Tongue (tissue), 1 donor: ENCODE measurements at regions not wholly inside any gene's neighbourhood (a gene's known extent, or its start where the extent isn't known, plus 50 kb on each side); places are given as distances from the start of the nearest gene placed in this dataset.
A peak's percentile ranks its signal among the peaks of the same experiment; 100 is the strongest.
"Not testable (repeated sequence)": the region's sequence is repeated elsewhere in the genome, so short reads cannot be mapped to it uniquely, and the experiment has no call there.

Experiments used
- DNase-seq: peaks from one replicate; pipeline ENCODE4 v3.0.0-alpha.2; 2015

- no peak for DNase-seq
Observed at GRCh38 chr13:80928241-80928640, 587.3 kb upstream of the SPRY2 start.

GRCh38 chr13:80926024-80926423, 585.1 kb upstream of the SPRY2 start:
- not testable (repeated sequence) for DNase-seq

- DNase-seq = no peak
Observed at GRCh38 chr13:80924596-80924995, 583.7 kb upstream of the SPRY2 start.

GRCh38 chr13:80923907-80924306, 583.0 kb upstream of the SPRY2 start:
- peak; percentile 15 for DNase-seq

DNA sequence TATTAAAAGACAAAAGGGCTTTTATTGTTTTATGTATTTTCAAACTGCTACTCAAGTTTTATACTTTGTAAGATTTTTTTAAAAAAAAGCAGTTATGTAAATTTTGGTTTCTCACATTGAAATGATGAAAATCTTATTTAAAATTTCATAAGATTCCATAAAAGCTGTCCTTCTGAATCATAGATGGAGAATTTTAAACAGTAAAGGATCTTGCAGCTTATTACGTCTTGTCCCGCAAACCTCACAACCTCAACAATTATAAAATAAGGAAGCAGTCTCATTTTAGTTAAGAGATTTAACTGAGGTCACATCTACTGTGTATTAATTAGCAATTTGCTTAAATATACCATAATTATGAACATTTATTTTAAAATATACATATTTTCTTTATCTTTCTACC, 581.0 kb upstream of the SPRY2 start:
- DNase-seq = no peak

- peak; percentile 25 for DNase-seq
Observed at GRCh38 chr13:80921541-80921940, 580.6 kb upstream of the SPRY2 start.

GRCh38 chr13:80906860-80907259, 565.9 kb upstream of the SPRY2 start:
- no peak for DNase-seq

DNA sequence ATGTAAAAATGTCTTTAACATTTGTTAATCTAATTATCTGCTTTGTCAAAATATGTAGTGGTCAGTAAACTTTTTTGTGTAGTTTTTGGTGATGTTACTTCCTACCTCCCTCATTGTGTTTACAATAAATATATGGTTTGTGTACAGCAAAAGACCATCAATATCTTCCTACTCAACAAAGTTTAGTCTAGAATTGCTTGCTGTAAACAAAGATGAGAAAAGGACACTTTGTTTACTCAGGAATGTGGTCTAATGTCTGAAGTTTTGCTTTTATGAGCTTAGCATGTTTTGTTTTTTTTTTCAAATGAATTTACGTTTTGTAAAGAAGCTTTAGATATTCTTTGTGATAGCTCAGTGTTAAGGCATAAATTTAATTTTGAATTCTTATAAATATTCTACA, 563.5 kb upstream of the SPRY2 start:
- DNase-seq = no peak

DNA sequence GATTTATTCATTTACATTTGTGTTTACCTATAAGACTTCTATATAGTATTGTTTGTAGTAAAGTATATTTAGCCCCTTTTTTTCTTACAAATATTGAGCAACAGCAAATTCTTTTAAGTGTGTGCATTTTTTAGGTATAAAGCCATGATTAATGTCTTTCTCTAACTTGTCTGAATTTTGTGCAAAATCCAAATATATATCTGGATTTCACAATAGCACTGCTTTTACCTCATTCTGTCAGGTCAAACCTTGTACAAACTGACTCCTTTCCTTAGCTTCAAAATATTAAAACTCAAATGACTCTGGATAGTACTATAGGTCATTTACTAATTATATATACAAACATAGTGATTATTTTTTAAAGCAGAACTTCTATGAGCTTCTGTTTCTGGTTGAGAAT, 563.0 kb upstream of the SPRY2 start:
- no peak for DNase-seq

DNA sequence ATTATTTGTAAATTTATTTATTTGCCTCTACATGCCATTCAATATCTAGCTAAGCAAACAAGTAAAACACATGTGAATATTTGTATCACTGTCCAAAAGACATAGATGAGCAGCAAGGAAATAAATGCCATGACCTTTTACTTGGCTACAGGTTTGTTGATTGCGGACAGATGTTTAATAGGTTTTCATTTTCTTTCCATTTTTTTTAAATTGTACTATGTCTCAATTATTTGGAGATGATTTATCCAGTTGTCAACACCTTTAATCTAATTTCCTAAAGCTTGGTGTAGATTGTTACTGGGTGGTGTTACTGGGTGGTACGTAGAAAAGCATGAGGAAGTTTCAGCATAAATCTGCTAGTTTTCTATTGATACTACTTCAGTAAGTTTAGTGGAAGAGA, 560.6 kb upstream of the SPRY2 start:
- DNase-seq = peak; percentile 60

DNA sequence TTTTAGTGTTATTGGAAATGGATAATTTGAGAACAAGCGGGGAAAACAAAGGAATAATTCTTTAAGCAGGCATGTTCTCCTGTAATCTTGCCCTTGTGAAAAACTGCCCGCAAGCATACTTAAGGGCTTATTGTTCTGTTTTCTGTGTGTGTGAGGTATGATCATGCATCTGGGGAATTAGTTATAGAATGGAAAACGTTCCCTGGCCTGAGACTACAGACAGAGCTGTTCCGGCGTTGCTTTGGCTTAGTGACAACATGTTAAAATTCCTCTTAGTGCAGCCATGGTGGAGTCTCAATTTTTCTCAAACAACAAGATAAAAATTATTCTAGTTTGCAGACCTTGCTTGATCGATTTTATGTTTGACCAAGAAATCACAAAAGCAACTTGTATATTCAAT, 560.2 kb upstream of the SPRY2 start:
- peak; percentile 87 for DNase-seq

GRCh38 chr13:80900561-80900960, 559.6 kb upstream of the SPRY2 start:
- DNase-seq = peak; percentile 47

DNA sequence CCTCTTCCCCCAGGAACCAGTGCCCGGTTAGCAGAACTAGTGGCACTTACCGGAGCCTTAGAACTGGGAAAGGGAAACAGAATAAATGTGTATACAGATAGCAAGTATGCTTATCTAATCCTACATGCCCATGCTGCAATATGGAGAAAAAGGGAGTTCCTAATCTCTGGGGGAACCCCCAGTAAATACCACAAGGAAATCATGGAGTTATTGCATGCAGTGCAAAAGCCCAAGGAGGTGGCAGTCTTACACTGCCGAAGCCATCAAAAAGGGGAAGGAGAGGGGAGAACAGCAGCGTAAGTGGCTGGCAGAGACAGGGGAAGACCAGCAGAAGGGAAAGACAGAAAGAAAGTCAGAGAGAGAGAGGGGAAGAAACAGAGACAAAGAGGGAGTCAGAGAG, 556.7 kb upstream of the SPRY2 start:
- not testable (repeated sequence) for DNase-seq

GRCh38 chr13:80894917-80895316, 554.0 kb upstream of the SPRY2 start:
- no peak for DNase-seq

DNA sequence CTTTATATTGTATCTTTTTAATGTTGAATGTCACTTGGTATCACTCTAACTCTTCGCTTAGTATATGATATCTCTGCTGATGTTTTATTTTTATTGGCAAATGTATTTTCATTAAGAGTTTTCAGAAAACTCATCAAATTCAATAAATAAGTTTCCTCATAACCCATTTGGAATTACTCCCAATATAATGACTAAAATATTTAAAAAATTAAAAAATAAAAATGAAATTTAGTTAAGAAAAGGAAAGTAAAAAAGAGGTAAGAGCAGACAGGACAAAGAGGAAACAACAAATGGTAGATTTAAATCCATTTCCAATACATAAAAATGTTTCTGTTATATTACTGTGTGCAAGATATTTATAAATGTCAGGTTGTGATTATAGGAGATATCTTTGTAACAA, 548.9 kb upstream of the SPRY2 start:
- DNase-seq = no peak

DNA sequence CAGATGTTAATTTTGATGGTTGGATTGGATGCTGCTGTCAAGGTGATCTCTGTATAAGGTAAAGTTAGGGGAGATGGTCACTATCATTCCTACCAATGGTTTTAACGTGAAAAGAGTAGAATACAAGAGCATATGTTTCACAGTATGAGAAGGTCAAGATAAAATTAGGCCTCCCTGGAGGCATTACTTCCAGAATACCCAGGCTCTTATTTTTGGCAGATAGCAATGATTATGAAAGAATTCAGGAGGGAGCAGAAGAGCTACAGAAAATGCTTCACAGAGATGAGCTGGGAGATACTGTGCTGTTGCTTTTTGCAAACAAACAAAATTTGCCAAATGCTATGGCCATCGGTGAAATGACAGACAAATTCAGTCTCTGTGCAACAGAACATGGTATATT, 547.5 kb upstream of the SPRY2 start:
- DNase-seq = no peak

- peak; percentile 35 for DNase-seq
Observed at GRCh38 chr13:80884056-80884785, 543.3 kb upstream of the SPRY2 start.

- no peak for DNase-seq
Observed at GRCh38 chr13:80883545-80883944, 542.6 kb upstream of the SPRY2 start.

- no peak for DNase-seq
Observed at GRCh38 chr13:80881942-80882445, 541.1 kb upstream of the SPRY2 start.

DNA sequence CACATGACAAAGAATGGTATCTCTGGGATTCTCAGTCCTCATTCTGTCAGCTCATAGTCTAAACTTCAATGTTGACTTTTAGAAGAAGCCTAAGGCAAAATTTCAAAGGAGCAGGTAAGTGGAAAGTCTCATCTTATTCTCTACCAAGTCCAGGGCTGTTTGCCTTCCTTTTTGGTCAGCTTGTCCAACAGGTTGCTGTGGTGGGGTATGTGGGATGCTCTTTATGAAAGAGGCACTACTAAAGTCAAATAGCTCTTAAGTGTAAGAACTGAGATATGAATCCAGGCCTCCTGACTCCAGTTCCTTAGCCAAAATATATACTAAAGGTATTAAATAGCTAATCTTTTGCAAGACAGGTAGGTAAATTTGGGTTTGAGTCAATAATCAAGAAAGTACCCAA, 540.6 kb upstream of the SPRY2 start:
- no peak for DNase-seq

- DNase-seq = no peak
Observed at GRCh38 chr13:80881034-80881433, 540.1 kb upstream of the SPRY2 start.

DNA sequence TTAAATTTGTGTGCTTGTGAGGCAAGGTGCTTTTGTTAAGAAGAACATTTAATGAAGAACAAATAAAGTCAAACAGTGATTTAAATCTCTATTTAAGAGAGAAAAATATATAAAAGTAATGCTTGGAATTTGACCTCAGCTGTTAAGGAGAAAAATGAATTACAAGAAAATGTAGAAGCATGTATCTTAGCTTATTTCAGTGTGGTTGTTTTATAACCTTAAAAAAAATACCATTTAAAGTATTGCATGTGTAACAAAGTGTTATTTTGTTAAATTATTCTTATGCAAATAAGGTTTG, 537.0 kb upstream of the SPRY2 start:
- no peak for DNase-seq

GRCh38 chr13:80877209-80877943, 536.5 kb upstream of the SPRY2 start:
- DNase-seq = peak; percentile 56

DNA sequence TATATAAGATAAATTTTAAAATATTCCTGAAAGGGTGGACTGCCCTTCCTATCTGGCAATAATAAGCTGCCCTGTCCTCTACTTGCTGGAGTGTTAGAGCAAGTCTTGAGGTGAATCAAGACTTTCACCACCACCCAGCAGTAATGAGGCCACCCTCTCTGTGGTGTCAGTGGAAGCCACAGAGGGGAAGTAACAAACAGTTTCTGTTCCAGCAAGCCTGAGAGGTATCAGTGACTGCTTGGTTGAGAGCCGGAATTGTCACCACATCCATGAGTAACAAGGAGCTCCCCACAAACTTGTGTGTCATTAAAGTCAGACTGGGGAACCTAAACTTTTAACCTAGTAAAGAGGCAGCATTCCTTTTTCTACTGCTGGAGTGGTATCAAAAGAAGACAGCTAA, 532.7 kb upstream of the SPRY2 start:
- DNase-seq = no peak
